DLD1 (cell line): ENCODE measurements at regions not wholly inside any gene's neighbourhood (a gene's known extent, or its start where the extent isn't known, plus 50 kb on each side); places are given as distances from the start of the nearest gene placed in this dataset.

Source experiments
- in situ Hi-C: cut with HindIII; loops from 2 replicates; pipeline ENCODE4 v1.10.0; 2017; ENCODE audit warnings: low sequenced_read_pairs

DNA sequence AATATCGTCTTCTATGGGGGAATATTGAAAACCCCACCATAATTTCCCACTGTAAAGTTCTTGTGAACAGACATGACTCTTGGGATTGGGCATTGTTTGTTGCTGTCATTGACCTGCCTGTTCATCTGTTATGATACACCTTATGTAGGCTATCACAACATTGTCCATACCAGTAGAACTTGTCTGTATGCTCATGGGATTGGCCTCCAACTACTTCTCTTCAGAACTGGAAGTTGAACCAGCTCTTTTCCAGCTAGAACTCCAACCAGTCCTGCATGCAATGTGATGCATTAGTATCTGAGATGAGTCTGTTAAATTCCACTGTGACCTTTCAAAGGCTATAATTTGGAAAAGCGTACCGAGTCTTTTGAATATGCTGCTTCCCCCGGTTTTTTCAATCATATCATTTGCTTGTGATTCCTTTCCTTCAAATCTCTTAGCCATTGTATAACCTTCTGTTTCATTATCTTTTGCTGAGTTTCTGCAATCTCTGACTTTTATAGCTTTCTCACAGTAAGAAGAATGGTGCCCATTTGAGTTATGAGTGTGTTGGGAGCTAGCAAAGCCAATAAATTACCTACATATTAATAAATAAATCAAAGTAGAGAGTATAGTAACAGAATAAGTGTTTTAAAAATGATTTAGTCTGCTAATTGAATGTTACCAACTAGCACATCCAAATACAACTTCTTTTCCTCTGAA, 101.9 kb downstream of the PLK2 start:
- in situ Hi-C loops, result no loop called here

DNA sequence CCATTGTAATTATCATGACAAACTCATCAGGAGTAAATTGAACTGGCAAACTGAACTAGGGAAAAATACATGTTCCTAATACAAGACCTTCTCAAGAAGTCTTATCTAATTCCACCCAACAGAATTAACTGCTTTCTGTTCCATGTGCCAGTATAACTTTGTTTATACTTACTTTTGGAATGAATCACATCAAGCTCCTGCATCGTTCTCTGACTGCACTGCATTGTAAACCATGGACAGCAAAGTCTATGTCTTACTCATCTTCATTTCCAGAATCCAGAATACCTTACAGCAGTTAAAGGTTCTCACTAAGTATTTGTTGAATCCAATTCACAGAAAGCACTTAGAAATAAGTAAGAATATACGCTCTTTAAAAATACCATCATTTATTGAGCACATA, 102.8 kb downstream of the PLK2 start:
- in situ Hi-C loops, result no loop called here

DNA sequence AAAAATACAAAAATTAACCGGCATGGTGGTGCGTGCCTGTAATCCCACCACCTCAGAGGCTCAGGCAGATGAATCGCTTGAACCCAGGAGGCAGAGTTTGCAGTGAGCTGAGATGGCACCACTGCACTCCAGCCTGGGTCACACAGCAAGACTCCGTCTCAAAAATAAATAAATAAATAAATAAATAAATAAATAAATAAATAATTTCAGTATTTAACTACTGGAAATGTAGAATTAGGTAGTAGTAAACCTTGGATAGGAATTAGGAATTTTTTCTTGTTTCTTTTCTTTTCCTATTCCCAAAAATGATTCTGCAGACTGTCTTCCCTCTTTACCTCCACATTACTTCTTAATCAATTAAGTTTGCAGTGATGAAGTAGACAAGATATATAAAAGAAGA, 103.2 kb downstream of the PLK2 start:
- in situ Hi-C loops, result no loop called here

DNA sequence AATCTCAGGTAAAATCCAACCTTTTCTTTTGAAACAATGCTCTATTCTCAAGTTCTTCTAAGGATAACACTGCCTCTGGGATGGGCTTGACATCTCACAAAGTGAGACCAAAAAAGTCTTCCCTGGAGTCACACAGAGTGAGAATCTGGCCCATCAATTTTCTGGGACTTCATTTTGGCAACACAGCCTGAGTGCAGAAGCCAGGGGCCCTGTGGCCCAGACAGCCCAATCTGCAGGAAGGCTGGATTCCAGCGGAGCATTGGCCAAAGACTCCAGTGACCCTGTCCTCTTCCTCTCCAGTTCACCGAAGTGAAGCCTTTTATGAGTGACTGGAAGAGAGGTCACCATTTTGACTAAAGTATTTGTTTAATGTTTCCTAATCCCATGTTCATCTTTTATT, 105.1 kb downstream of the PLK2 start:
- in situ Hi-C loops, result no loop called here

DNA sequence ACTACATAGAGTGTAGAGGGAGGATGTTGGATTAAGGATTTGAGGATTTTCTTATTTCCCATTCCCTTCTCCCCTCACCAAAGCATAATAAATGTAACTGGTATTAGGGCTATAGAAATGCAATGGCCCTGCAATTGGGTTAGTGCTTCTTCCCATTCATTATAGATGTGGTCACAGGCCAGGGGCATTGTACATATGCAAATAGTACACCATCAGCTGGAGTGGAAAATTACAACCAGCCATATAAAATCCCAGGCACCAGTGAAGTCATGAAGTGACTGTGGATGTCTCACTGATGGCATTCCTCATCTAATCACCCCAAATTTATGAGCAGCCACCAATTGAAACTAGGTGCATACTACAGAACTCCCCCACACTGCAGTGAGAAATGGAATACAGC, 105.9 kb downstream of the PLK2 start:
- in situ Hi-C loops, result no loop called here

DNA sequence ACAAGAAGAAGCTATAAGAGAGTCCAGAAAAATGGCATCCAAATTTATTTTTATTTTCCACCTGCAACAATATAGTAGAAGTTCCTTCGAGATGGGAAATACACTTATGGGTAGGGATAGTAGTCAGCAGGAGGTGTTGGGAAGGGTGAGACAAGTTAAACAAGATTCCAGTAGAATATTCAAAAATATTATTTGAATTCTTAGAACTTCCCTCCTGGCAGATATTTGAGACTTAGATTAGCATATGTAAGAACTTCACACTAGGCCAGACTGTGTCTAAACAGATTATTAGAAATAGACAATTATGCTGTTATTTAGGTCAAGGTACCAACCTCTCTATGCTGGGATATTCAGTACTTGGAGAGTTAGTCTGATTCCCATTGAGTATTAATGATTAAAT, 108.7 kb downstream of the PLK2 start:
- in situ Hi-C loops, result no loop called here

DNA sequence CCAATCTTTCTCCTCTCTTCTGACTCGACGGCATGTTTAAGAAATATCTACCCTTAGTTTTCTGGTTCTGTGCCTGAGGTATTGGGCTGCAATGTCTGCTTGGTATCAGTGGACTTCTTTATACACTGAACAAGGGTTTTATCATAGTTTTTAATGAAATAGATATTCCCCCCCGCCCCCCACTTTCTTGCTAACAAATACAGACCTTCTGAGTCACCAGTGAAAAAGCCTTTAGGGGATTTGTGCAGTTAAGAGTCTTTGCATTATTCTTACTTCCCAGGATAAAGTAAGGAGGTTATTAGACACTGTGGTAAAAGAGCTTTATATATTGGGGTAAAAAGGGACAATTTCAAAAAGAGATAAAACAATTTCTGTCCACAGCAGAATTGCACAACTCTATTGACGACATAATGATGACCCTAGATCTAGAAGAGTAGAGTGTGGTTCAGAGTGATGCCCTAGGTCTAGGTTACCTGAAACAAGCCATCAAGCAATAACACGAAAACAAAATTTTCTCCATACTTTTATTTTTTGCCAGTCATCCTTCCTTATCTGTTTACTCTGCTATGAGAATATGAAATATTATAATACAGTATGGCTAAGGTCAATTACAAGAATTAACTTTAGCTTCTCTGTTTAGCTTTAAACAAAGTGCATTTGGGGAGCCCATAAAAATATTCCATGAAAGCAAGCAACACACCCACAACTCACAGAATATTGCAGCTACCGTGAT, 110.7 kb downstream of the PLK2 start:
- in situ Hi-C loops, result no loop called here

DNA sequence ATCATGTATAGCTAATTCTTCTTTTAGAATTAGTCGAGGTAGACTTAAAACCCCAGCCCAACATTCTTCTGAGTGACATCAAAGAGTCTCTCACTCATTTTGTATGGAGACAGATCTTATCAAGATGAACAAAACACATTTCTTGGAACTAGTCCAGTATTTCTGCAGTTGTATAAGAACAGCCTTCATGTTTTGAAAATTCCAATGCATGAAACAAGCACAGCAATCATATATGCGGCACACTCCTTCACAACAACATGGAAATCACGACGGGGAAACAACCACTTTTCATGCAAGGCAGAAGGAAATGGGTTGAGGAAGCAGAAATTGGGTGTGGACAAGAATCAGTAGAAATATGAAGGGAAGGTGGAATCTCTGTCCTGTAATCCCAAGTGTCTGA, 113.8 kb downstream of the PLK2 start:
- in situ Hi-C loops, result no loop called here

DNA sequence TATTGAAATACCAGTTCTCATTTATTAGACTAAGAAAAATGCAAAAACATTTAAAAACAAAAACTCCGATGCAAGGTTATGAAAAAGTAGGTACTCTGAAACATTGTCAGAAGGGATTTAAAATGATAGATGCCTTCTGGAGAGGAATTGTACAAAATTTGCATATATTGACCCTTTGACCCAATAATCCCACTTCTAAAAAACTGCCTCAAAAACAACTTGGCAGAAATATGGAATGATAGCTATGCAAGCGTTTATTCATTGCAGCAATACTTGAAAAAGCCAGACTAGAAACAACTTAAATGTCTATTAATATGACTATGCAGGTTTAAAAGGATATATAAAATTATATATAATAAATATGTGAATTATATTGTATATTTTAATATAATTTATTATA, 118.4 kb downstream of the PLK2 start:
- in situ Hi-C loops, result no loop called here

DNA sequence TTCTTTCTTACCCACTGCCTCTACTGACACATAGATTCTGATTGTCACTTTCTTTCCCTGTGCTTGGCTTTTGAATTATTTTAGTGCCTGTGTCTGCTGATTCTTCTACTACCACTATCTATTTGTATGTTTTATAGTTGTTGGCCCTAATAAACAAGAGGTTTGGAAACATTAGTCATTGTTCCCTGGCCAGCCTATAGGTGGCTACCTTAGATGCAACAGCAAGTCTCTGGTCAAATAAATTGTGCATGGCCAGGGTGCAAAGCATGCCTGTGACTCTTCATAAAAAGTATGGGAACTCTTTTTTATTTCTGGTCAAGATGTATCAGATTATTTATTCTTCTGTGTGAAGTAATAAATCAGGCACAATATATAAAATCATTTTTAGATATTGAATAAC, 124.4 kb downstream of the PLK2 start:
- in situ Hi-C loops, result no loop called here

DNA sequence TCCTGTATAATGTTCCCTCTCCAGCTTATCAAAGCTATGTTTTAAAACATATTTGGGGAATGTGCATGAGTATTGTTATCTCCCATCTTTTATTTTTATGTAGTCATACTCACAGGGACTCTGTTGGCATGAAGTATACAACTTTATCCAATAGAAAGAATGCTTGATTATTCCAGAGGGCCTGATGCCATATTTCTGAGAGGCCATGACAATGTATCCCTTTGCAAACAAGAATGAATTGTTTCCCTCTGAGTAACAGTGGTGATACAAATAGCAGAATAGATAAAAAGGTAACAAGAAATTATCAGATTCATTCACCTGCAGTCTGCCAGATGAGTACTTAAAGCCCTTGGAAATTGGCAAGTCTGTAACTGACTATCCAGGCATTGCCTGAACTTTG, 125.9 kb downstream of the PLK2 start:
- in situ Hi-C loops, result no loop called here

DNA sequence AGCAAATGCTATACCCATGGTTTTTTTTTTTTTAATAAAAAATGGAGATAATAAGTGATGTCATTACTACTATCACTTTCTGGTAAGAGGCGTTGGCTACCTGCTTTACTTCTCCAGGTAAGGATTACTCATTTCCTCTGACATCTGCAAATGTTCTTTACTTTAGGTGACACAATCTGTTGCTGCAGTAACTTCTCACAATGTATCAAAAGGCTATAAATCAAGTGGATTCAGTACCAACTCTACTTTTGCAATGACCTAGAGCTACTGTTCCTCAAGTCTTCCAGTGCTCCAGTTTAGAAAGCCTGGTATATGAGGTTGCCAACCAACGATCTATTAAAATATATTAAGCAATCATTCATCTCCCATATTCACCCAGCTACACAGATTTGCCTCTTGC, 129.1 kb downstream of the PLK2 start:
- in situ Hi-C loops, result no loop called here

DNA sequence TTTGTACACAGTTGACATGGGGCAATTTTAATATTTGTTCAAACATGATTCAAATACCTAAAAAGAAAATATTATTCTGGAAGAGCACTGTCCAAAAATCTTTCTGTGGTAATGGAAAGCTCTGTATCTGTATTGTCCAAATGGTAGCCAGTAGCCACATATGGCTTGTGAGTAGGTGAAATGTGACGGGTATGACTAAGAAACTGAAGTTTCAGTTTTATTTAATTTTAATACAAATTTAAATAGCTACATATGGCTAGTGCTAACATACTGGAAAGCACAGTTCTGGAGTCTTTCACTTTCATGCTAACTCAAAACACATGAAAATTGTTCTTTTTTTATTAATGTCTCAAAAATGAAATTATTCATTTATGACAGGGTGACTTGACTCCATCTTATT, 132.6 kb downstream of the PLK2 start:
- in situ Hi-C loops, result no loop called here

DNA sequence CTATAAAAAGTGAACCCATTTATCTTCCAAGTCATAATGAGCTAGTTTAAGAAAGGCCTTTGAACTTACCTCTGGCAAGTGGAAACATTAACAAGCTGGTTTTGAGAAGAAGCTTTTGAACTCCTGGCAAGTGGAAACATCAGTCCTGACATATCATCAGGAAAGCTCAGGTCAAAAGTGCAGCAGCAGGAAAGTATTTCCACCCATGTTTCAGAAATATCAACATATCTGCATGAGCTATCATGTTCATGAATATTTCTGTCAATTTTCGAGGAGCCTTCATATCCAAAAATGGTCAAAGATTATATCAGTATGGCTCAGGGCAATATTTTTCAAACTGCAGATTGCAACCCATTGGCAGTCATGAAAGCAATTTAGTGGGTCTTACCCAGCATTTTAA, 133.9 kb downstream of the PLK2 start:
- in situ Hi-C loops, result no loop called here

DNA sequence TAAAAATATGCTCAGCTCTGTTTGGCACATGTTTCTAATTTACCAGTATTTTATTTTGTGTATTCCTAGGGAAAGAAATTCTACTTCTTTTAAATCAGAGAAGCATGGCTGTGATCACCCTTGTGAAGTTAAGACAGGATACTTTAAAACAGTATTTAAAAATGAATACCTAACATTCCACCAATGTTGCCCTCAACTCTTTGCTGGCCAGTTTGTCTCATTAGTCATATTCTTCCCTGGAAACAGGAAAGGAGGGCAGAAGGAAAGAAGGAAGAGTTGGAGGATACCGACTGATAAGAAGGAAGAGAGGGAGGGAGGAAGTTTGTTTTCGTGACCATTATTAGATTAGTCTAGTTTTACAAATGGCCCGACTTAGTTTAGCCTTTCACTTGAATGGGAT, 137.4 kb downstream of the PLK2 start:
- in situ Hi-C loops, result no loop called here

DNA sequence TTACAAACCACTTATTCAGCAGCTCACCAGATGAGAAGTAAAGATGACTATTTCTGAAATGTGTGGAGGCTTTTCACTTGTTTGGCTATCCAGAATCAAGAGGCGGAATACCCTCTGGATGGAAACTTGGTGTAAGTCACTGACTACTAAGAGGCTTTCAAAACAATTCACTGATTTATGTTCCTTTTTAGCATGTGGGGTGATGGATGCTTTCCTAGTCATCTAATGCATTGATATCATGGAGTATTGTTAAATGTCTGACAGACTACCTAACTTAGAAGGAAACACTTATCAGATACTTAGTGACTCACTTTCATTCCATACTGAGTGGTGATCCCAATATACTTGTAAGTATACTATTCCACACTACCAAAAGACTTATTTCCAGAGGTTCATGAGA, 141.4 kb downstream of the PLK2 start:
- in situ Hi-C loops, result no loop called here

DNA sequence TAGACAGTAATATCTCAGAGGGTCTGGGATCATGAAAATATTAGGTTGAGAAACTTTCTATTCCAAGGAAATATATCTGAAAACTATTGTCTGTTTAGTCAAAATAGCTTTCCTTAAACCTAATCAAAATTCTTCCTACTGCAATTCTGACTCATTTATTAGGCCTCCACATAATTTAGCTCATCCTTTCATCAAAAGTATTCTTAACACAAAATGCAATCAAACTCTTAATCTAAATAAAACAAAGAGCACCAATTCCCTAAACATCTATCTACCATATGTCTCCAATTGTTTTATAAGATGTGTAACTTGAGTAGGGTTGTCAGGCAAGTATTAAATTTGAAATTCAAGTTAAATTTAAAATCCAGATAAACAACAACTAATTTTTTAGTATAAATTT, 142.1 kb downstream of the PLK2 start:
- in situ Hi-C loops, result no loop called here

DNA sequence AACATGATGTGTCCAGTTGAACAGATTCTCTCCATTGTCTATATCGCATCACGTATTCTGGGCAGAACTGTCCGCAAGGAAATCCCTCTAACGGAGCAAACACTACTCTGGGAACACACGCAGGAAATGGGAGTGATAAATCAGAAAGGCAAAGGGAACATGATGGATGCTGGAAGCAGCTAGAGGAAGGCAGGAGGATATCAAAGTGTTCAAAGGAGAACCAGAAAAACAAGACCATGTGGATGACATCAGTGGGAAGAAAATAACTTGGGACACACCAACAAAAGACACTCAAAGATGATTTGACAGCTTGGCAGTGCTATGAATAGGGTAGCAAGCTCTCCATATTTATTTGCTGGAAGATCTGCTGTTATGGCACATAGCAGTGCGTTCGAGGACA, 142.9 kb downstream of the PLK2 start:
- in situ Hi-C loops, result no loop called here

DNA sequence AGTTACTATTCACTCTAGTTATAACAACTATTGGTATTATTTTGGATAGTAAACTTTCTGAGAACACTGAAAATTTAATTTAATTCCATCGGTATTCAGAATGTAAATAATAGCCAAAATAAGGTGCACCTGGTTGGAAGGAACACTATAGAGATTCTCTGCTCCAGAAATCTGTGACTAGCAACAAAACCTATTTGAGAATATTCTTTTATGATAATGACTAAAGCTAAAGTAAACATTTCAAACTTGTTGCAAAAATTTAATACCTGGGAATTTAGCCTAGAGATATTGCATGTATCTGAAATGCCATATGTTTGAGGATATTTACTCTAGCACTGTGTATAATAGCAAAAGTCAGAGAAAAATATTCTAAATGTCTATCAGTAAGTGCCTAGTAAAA, 144.1 kb downstream of the PLK2 start:
- in situ Hi-C loops, result no loop called here

DNA sequence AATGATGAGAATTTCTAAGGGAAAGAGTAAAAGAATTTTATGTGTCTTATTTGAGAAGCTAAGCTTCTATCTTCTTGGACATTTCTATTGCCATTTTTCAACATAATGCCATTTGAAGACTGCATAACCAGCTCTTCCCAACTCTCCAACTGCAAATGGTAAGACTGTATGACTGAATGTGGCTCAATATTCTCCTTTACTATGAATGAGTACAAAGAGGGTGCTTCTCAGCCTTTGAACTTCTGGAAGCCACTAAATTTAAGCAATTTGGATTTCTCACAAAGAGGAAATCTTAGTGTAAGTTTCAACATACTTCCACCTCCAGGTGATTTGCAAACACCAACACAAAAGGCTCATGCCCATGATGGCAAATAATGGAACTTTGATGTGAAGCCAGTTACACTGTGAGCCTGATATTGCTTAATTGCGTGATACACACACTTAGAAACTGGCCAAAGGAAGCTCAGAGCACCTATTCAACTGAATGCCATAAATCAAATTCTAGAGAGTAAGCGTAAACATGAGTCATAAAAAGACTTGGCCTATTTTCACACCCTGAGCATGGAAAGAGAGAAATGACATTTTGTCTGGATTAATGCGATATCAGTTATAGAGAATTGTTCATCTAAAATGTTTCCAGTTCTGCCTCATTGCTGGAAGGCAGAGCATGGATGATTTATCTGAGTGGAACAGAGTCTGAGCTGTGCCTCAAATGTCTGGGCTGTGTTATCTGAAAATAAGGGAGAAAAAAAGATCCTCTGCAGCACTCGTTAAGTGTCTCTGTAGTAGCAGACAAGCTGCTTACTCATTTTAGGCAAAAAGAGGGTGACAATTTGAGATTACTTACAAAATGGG, 145.3 kb downstream of the PLK2 start:
- in situ Hi-C loops, result no loop called here

DNA sequence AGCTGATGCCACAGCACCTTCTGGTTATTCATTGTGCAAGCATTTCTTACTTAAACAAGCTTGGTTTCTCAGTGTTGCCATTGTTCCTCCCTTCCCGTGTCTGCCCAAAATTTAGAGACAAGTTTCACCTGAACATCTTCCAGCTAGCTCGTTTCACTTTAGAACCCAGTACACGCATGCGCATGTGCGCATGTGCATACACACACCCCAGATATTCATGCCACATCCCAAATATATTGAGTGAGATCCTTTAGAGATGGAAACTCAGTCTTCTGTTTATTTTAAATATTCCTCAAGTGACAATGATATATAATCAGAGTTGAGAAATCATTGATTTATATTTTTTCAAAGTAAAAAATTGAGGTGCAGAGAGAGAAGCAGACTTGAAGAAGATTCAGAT, 147.6 kb downstream of the PLK2 start:
- in situ Hi-C loops, result no loop called here

DNA sequence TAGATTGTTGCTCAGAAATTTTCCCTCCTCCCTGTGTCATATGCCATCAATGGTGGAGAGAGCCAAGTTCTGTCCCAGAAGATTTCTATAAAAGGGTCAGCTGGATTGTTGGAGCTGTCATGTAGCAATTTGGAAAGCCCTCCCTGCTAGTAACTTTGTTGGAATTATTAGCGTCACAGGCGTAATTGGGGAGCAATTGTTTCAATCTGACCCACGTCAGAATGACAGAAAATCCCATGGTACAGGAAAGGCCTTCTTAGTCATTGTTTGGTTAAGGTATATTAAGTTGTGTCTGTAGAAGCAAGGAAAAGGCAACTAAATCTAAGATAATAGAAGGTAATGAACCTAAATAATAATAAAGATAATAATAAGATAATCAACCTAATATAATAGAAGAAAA, 148.4 kb downstream of the PLK2 start:
- in situ Hi-C loops, result no loop called here
